ENCODE measurements at regions not wholly inside any gene's neighbourhood (a gene's known extent, or its start where the extent isn't known, plus 50 kb on each side); places are given as distances from the start of the nearest gene placed in this dataset.
A peak's percentile ranks its signal among the peaks of the same experiment; 100 is the strongest.

DNA sequence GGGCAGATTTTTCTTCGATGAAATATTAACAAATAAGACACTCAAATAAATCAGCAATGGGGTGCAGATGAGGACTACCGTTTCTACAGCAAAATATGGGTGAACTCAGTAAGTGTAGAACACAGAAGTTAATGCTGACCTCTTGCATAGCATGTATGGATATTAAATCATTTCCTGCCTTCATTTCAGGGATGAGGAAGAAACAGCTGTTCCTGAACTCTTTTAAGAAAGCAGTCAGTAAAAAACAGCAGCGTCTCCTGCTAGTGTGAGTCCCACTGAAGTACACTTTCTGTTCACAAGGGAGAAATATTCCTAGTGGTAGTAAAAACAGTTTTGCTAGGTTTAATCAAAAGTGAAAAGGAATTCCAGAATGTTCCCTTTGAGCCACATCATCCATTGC, 379.0 kb downstream of the ZEB2 start:
- DNase-seq (ENCODE audit: low spot score in 2 of 2), result no peak
- H3K9me3 ChIP-seq, result no peaks in the 10 kb centered on the region
- no peaks in the 10 kb centered on the region for H3K27me3 ChIP-seq (ENCODE audit: low read depth)
- no peaks in the 10 kb centered on the region for H3K4me1 ChIP-seq
- in situ Hi-C loops (cut with MboI; ENCODE audit: low sequenced_read_pairs), result no loop called here
- H3K4me3 ChIP-seq, result no peak overlapping the region
- no peaks in the 10 kb centered on the region for H3K36me3 ChIP-seq (replicated peaks)

DNA sequence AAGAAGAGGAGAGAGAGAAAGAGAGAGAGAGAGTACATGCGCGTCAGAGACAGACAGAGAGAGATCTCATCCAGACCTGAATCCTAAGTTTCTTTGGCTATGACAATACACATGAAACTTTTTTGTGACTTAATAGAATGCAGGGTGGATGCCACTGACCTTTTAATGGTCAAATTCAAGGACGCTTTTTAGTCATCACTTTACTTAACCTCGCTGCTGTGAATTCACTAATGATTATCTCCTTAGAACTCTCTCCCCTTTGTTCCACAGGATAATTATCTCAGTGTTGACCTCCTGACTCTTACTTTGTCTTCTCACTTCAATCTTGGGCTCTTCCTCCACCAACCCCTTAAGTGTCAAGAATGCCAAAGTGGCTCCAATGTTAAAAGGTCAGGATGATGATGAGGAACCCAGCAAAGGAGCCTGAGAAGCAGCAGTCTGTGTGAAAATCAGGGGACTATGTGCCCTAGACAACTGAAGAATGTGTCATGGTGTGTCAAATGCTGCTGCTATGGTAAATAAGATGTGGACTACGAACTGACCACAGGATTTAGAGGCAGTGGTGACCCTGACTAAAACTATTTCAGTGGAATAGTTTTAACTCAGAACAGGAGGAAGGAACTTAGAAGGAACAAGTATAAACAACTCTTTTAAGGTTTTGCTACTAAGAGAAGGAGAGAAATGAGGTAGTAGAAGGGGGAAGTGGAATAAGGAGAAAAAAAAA, 382.1 kb downstream of the ZEB2 start:
- H3K9me3 ChIP-seq, result no peaks in the 10 kb centered on the region
- no peak overlapping the region for H3K4me3 ChIP-seq
- no peaks in the 10 kb centered on the region for H3K27me3 ChIP-seq (ENCODE audit: low read depth)
- H3K36me3 ChIP-seq (replicated peaks), result no peaks in the 10 kb centered on the region
- in situ Hi-C loops (cut with MboI; ENCODE audit: low sequenced_read_pairs), result no loop called here
- no peak for DNase-seq (ENCODE audit: low spot score in 2 of 2)
- peaks cover 10% of the 10 kb centered on the region for H3K4me1 ChIP-seq

DNA sequence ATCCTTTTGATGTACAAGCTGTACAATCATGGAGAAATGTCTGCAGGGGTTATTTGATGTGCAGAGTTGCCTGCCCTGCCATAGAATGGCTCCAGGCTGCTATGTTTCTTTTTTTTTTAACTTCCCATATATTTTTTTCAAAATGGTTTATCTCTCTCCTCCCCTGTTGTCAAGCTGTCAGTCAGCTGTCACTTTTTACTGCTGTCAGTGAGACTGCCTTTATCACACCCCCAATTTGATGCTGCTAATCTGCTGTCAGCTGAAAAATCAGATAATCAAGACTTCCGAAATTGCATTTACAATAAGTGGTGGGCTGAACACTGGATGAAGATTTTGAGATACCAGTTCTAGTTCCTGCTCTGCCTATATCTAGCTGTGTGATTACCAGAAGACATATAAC, 382.6 kb downstream of the ZEB2 start:
- no peaks in the 10 kb centered on the region for H3K27me3 ChIP-seq (ENCODE audit: low read depth)
- H3K4me3 ChIP-seq, result no peak overlapping the region
- H3K36me3 ChIP-seq (replicated peaks), result no peaks in the 10 kb centered on the region
- no peak for DNase-seq (ENCODE audit: low spot score in 2 of 2)
- peaks cover 10% of the 10 kb centered on the region for H3K4me1 ChIP-seq
- H3K9me3 ChIP-seq, result no peaks in the 10 kb centered on the region
- in situ Hi-C loops (cut with MboI; ENCODE audit: low sequenced_read_pairs), result no loop called here

DNA sequence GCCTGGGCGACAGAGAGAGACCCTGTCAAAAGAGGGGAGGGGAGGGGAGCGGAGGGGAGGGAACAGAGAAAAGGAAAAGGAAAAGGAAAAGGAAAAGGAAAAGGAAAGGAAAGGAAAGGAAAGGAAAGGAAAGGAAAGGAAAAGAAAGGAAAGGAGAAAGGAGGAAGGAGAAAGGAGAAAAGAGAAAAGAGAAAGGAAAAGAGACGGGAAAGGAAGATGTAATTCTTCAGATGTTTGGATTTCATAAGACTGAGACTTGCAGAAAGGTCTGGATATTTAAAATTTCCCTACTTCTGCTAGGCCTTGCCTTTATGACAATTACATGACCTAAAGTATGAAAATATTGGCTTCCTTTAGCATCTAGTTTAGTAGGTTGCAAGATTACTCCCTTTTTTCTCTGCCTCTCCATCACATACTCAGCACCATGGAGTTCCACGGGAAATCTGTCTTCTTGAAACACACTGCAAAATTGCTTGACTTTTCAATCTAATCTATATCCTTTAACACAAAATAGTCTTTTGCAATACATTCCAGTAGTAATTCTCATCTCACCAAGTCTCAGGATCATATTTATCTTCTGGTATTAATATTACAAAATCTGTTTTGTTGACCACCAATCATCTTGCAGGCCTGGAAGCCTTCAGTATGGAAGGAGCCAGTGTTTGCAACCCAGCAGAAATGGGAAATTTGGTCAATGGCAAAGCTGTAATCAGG, 383.5 kb downstream of the ZEB2 start:
- in situ Hi-C loops (cut with MboI; ENCODE audit: low sequenced_read_pairs), result no loop called here
- H3K9me3 ChIP-seq, result no peaks in the 10 kb centered on the region

DNA sequence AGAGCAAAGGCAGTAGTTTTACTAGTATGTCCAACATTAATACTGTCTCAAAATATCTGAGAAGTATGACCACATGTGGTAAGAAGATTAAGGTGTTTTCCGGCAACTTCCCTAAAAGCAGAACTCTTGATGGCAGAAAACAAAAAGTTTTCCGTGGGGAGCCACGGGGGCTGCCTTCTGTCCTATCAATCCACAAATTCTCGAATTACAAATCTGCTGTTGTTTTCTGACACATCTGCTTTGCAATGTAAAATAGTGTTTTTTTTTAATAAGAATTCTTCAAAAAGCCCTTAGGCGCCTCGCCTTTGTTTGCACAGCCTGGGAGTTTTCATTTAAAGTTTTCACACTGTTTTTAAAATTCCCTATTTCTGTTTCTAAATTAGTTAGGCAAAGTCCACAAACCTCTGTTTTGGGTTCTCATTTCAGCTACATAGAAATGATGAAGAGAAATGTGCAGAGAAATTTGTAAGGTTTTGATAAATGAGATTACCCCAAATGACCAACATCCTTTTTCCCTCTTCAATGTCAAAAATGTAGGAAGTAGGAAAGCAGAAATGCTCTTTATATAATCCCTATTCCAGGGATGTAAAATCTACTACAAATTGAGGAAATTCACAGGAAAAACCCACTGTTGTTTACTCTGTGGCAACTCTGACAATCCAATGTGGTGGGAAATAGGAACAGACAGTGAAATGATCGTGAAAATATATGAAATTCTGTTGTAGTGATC, 385.8 kb downstream of the ZEB2 start:
- no peaks in the 10 kb centered on the region for H3K9me3 ChIP-seq
- H3K4me1 ChIP-seq, result peaks cover 10% of the 10 kb centered on the region
- H3K27me3 ChIP-seq (ENCODE audit: low read depth), result no peaks in the 10 kb centered on the region
- H3K36me3 ChIP-seq (replicated peaks), result no peaks in the 10 kb centered on the region
- in situ Hi-C loops (cut with MboI; ENCODE audit: low sequenced_read_pairs), result no loop called here
- H3K4me3 ChIP-seq, result no peak overlapping the region
- peak; percentile 59 to 78 for DNase-seq (ENCODE audit: low spot score in 2 of 2)

More for the DNA sequence above, 383.5 kb downstream of the ZEB2 start:
- no peak for DNase-seq (ENCODE audit: low spot score in 2 of 2)
- H3K36me3 ChIP-seq (replicated peaks), result no peaks in the 10 kb centered on the region
- no peak overlapping the region for H3K4me3 ChIP-seq
- peaks cover 10% of the 10 kb centered on the region for H3K4me1 ChIP-seq
- no peaks in the 10 kb centered on the region for H3K27me3 ChIP-seq (ENCODE audit: low read depth)

DNA sequence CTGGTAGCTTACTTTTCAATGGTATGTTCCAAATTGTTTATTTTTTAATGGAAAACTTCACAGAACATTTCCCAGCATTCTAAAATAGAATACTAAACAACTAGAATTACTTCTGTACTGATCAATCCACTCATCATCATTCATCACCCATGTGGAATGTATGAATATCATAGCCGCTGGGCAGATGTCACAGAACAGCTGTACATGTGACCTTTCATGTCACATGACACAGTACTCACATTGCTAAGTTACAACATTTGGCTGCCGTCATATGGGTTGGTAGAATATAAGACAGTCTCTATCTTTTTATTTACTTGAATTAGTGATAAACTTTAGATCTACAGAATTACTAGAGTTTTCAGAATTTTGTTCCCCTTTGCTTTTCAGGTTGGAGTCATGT, 387.6 kb downstream of the ZEB2 start:
- in situ Hi-C loops (cut with MboI; ENCODE audit: low sequenced_read_pairs), result no loop called here
- peaks cover 10% of the 10 kb centered on the region for H3K4me1 ChIP-seq
- no peak overlapping the region for H3K4me3 ChIP-seq
- no peaks in the 10 kb centered on the region for H3K36me3 ChIP-seq (replicated peaks)
- H3K9me3 ChIP-seq, result no peaks in the 10 kb centered on the region
- no peak for DNase-seq (ENCODE audit: low spot score in 2 of 2)
- H3K27me3 ChIP-seq (ENCODE audit: low read depth), result no peaks in the 10 kb centered on the region

DNA sequence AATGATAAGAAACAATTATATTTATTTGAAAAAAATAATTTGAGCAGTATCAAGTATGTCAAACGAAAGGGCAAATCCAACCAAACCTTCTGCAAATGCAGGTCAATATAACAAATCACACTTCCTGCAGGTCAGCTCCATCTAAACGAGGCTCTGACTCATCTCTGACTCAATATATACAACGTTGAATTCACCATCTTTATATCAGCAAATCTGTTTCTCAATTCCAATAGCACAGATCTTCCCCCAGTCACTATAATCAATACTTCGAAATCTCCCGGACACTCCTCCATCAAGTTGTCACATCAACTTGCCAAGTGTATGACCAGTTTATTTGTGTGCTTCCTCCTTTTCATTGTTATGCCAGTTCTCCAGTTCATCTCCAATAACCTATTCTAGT, 388.9 kb downstream of the ZEB2 start:
- Histone ChIP-seq H3K4me3 (no peak overlapping the region), H3K36me3 (replicated peaks) (no peaks in the 10 kb centered on the region), H3K9me3 (no peaks in the 10 kb centered on the region), H3K4me1 (peaks cover 10% of the 10 kb centered on the region), H3K27me3 (ENCODE audit: low read depth) (no peaks in the 10 kb centered on the region)
- no peak for DNase-seq (ENCODE audit: low spot score in 2 of 2)
- in situ Hi-C loops (cut with MboI; ENCODE audit: low sequenced_read_pairs), result no loop called here

DNA sequence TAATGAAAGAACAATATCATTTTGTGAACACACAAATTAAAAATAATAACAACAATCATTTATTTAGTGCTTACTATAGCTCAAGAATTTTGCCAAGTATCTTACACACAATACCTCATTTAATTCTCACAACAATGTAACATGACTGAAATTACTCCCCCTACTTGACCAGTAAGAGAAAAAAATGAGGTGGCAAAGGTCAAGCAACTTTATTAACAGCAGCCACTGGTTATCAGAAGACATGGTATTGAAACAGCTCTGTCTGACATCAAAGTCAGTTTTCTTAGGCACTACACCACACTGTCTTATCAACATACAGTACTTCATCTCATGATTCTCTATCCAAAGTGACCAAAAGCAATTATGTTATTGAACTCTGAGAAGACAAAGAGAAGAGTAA, 389.4 kb downstream of the ZEB2 start:
- H3K27me3 ChIP-seq (ENCODE audit: low read depth), result no peaks in the 10 kb centered on the region
- peaks cover 10% of the 10 kb centered on the region for H3K4me1 ChIP-seq
- no peaks in the 10 kb centered on the region for H3K36me3 ChIP-seq (replicated peaks)
- no peak for DNase-seq (ENCODE audit: low spot score in 2 of 2)
- no peaks in the 10 kb centered on the region for H3K9me3 ChIP-seq
- in situ Hi-C loops (cut with MboI; ENCODE audit: low sequenced_read_pairs), result no loop called here
- H3K4me3 ChIP-seq, result no peak overlapping the region

DNA sequence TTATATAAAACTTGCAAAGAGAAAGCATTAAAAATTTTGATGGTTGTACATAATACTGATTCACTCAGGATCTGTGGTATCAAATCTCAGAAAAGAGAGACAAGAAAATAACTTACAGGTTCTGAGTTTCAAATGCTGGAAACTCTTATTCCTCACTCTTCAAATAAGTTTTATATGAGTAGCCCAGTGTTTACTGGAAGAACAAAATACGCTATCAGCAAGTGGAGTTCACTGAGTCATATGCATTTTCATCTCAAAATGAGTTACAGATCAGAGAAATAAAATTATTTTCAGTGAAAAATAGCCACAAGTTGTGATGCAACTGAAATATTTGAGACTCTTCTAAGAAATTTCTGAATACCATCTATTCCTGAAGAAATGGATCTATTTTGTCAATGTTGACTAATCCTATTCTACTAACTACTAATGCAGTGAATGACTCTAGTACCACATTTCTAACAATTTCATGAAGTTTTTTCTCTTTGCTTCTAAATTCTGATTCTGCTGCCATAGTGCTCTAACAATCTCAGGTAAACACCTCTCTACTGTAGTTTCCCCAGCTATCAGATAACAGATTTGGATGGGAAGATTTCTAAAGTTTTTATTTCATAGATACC, 391.7 kb downstream of the ZEB2 start:
- H3K4me1 ChIP-seq, result no peaks in the 10 kb centered on the region
- no peaks in the 10 kb centered on the region for H3K9me3 ChIP-seq
- H3K36me3 ChIP-seq (replicated peaks), result no peaks in the 10 kb centered on the region
- H3K4me3 ChIP-seq, result no peak overlapping the region
- in situ Hi-C loops (cut with MboI; ENCODE audit: low sequenced_read_pairs), result no loop called here
- DNase-seq (ENCODE audit: low spot score in 2 of 2), result no peak
- no peaks in the 10 kb centered on the region for H3K27me3 ChIP-seq (ENCODE audit: low read depth)

DNA sequence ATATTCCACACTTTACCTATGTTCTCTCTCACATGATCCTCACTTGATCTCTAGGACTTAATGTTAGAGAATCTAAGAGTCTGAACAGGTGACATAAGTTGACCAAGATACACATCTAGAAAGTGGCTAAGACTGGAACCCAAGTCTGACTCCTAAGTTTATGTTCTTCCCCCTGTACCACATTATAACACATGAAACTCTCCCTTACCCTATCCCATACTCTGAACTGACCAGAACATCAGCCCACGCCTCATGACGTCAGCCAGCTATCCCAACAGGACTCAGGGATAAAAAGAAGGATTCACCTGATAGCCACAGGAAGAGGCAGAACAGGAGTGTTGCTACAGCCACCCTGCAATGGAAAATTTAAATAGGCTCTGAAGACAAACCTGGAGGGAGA, 392.2 kb downstream of the ZEB2 start:
- H3K27me3 ChIP-seq (ENCODE audit: low read depth), result no peaks in the 10 kb centered on the region
- in situ Hi-C loops (cut with MboI; ENCODE audit: low sequenced_read_pairs), result no loop called here
- DNase-seq (ENCODE audit: low spot score in 2 of 2), result no peak
- no peaks in the 10 kb centered on the region for H3K36me3 ChIP-seq (replicated peaks)
- no peaks in the 10 kb centered on the region for H3K9me3 ChIP-seq
- no peak overlapping the region for H3K4me3 ChIP-seq
- no peaks in the 10 kb centered on the region for H3K4me1 ChIP-seq

DNA sequence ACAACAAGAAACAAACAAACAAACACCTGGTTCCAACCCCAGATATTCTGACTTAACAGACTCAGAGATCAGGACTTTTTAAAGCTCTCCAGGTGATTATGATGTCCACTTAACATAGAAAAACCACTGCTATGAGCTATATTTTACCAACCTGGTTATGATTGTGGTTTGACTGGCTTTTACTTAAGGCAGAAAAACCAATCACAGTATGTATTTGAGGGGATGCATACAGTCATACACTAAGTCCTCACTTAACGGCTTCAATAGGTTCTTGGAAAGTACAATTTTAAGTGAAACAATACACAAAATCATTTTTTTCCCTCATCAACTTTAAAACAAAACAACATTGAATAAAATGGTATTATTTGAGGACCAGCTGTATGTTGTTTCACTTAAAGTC, 393.6 kb downstream of the ZEB2 start:
- no peak for DNase-seq (ENCODE audit: low spot score in 2 of 2)
- Histone ChIP-seq H3K4me3 (no peak overlapping the region), H3K36me3 (replicated peaks) (no peaks in the 10 kb centered on the region), H3K4me1 (no peaks in the 10 kb centered on the region), H3K27me3 (ENCODE audit: low read depth) (no peaks in the 10 kb centered on the region), H3K9me3 (no peaks in the 10 kb centered on the region)
- in situ Hi-C loops (cut with MboI; ENCODE audit: low sequenced_read_pairs), result no loop called here

DNA sequence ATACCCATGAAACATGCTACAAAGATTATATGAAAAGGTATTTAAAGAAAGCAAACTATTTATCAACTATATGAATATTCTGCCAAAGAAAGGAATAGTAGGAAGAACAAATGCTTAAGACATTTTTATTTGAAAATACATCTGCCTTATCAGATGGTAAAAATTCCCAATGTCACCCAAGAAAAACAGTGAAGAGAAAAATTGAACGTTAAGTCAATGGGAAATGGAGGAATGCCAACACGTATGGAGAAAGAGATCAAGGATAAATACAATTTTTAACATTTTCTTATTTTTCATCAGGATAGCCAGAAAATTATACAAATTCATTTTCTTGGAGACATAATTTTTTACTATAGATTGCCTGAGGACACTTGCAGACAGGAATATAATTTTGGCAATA, 394.2 kb downstream of the ZEB2 start:
- Histone ChIP-seq H3K4me3 (no peak overlapping the region), H3K36me3 (replicated peaks) (no peaks in the 10 kb centered on the region), H3K9me3 (no peaks in the 10 kb centered on the region), H3K27me3 (ENCODE audit: low read depth) (no peaks in the 10 kb centered on the region), H3K4me1 (no peaks in the 10 kb centered on the region)
- no peak for DNase-seq (ENCODE audit: low spot score in 2 of 2)
- in situ Hi-C loops (cut with MboI; ENCODE audit: low sequenced_read_pairs), result no loop called here

DNA sequence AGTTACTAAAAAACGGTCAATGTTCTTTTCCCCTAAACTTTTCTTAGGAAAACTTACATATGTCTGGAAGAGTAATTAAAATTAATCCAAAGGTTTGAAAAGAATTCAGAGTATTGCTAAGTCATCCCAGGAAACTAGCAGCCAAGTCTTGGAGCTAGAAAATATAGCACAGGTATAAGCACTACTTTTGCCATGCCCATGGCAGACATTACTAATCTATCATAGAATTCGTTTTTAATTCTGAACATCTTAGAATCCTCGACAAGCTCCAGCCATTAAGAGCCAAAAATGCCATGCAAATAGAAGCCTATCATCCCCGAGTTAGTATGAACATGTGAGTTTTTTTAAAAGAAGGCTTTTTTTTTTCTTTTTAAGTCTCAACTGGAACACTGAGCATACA, 395.0 kb downstream of the ZEB2 start:
- no peaks in the 10 kb centered on the region for H3K4me1 ChIP-seq
- no peak overlapping the region for H3K4me3 ChIP-seq
- in situ Hi-C loops (cut with MboI; ENCODE audit: low sequenced_read_pairs), result no loop called here
- no peak for DNase-seq (ENCODE audit: low spot score in 2 of 2)
- H3K27me3 ChIP-seq (ENCODE audit: low read depth), result no peaks in the 10 kb centered on the region
- H3K9me3 ChIP-seq, result no peaks in the 10 kb centered on the region
- H3K36me3 ChIP-seq (replicated peaks), result no peaks in the 10 kb centered on the region

DNA sequence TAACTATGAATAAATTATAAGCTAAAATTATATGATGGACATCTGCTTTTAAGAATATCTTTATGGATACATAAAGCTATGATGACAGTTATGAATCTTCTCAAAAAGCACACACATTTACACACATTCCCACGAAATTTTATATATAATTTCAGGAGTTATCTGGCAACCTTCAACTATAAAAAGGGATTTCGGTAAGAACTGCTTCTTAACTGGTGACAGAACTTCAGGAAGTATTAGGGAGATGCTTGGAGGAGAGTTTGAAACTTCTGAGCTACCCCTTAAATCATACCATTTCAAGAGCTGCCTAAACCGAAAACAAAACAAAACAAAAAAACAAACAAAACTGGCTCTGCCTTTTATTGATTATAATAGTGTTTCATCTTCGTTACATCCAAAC, 399.4 kb downstream of the ZEB2 start:
- Histone ChIP-seq H3K4me1 (no peaks in the 10 kb centered on the region), H3K36me3 (replicated peaks) (no peaks in the 10 kb centered on the region), H3K9me3 (no peaks in the 10 kb centered on the region), H3K4me3 (no peak overlapping the region), H3K27me3 (ENCODE audit: low read depth) (no peaks in the 10 kb centered on the region)
- no peak for DNase-seq (ENCODE audit: low spot score in 2 of 2)
- in situ Hi-C loops (cut with MboI; ENCODE audit: low sequenced_read_pairs), result no loop called here

Data from HAP-1 (cell line).